WTC11 (cell line): ENCODE measurements at regions not wholly inside any gene's neighbourhood (a gene's known extent, or its start where the extent isn't known, plus 50 kb on each side); places are given as distances from the start of the nearest gene placed in this dataset.

Experiments
- ATAC-seq: fragments of 200-7000 bp; cut with Tn5 transposase; 2 replicates; pipeline ENCODE4 v1.10.0; 2021; ENCODE audit warnings: mild to moderate bottlenecking, moderate library complexity
- CTCF ChIA-PET: fragments of 300-600 bp; sonication (Branson Sonifier 250); formaldehyde crosslinking; loops from one replicate; lab custom pipeline; 2021; ENCODE audit warnings: antibody characterized with exemption; lab: Charles Lee
- POLR2A ChIA-PET: fragments of 350-600 bp; sonication (Branson Sonifier 250); formaldehyde crosslinking; loops from one replicate; lab custom pipeline; 2021; ENCODE audit warnings: antibody characterized with exemption; lab: Charles Lee
- DNase-seq: peaks from one replicate; pipeline ENCODE4 v3.0.0; 2021; ENCODE audit warnings: low spot score
- H3K27ac Mint-ChIP-seq: 2 replicates; pipeline ENCODE4 v1.8.0; 2021; ENCODE audit warnings: mixed read lengths
- H3K27me3 Mint-ChIP-seq: 2 replicates; pipeline ENCODE4 v1.8.0; 2021; ENCODE audit warnings: low read depth, mild to moderate bottlenecking, moderate library complexity, mixed read lengths
- H3K36me3 Mint-ChIP-seq: 2 replicates; pipeline ENCODE4 v1.8.0; 2021; ENCODE audit warnings: mixed read lengths
- H3K4me1 Mint-ChIP-seq: 2 replicates; pipeline ENCODE4 v1.8.0; 2022; ENCODE audit warnings: mixed read lengths
- H3K4me3 Mint-ChIP-seq: 2 replicates; pipeline ENCODE4 v1.8.0; 2021; ENCODE audit warnings: mild to moderate bottlenecking, moderate library complexity, mixed read lengths
- H3K9me3 Mint-ChIP-seq: 2 replicates; pipeline ENCODE4 v1.8.0; 2021; ENCODE audit warnings: mixed read lengths
- CREM ChIP-seq: sonication (generic); formaldehyde crosslinking; IDR thresholded peaks from 2 replicates; pipeline ENCODE4 v1.8.1; 2022; ENCODE audit warnings: mild to moderate bottlenecking, missing genetic modification reagents, moderate library complexity
- ELF4 ChIP-seq: sonication (generic); formaldehyde crosslinking; IDR thresholded peaks from 2 replicates; pipeline ENCODE4 v1.8.1; 2022; ENCODE audit warnings: low read depth, mild to moderate bottlenecking, moderate library complexity, missing genetic modification reagents
- ETV6 ChIP-seq: sonication (generic); formaldehyde crosslinking; IDR thresholded peaks from 2 replicates; pipeline ENCODE4 v1.8.1; 2022; ENCODE audit warnings: mild to moderate bottlenecking, missing genetic modification reagents
- JUN ChIP-seq: sonication (generic); formaldehyde crosslinking; IDR thresholded peaks from 2 replicates; pipeline ENCODE4 v1.8.0; 2023; ENCODE audit warnings: mild to moderate bottlenecking, missing genetic modification reagents
- NR3C1 ChIP-seq: sonication (generic); formaldehyde crosslinking; conservative IDR thresholded peaks from 2 replicates; pipeline ENCODE4 v1.8.1; 2023; ENCODE audit warnings: low read depth, mild to moderate bottlenecking, missing genetic modification reagents
- RELA ChIP-seq: sonication (generic); formaldehyde crosslinking; IDR thresholded peaks from 2 replicates; pipeline ENCODE4 v1.8.1; 2022; ENCODE audit warnings: missing genetic modification reagents, mild to moderate bottlenecking, borderline replicate concordance
- SMAD4 ChIP-seq: sonication (generic); formaldehyde crosslinking; IDR thresholded peaks from 2 replicates; pipeline ENCODE4 v1.8.0; 2022; ENCODE audit warnings: mild to moderate bottlenecking, missing genetic modification reagents
- STAT6 ChIP-seq: sonication (generic); formaldehyde crosslinking; conservative IDR thresholded peaks from 2 replicates; pipeline ENCODE4 v1.8.1; 2023; ENCODE audit warnings: mild to moderate bottlenecking, low read depth, missing genetic modification reagents, moderate library complexity
- TCF7 ChIP-seq: sonication (generic); formaldehyde crosslinking; IDR thresholded peaks from 2 replicates; pipeline ENCODE4 v1.8.0; 2022; ENCODE audit warnings: mild to moderate bottlenecking, low read depth, missing genetic modification reagents, moderate library complexity
- TEAD1 ChIP-seq: sonication (generic); formaldehyde crosslinking; IDR thresholded peaks from 2 replicates; pipeline ENCODE4 v1.8.0; 2022; ENCODE audit warnings: mild to moderate bottlenecking, missing genetic modification reagents
- TEAD4 ChIP-seq: sonication (generic); formaldehyde crosslinking; IDR thresholded peaks from 2 replicates; pipeline ENCODE4 v1.8.0; 2022; ENCODE audit warnings: mild to moderate bottlenecking, missing genetic modification reagents
- USF2 ChIP-seq: sonication (generic); formaldehyde crosslinking; IDR thresholded peaks from 2 replicates; pipeline ENCODE4 v1.8.1; 2023; ENCODE audit warnings: mild to moderate bottlenecking, missing genetic modification reagents, moderate library complexity
- ZBTB21 ChIP-seq: sonication (generic); formaldehyde crosslinking; IDR thresholded peaks from 2 replicates; pipeline ENCODE4 v1.8.1; 2023; ENCODE audit warnings: mild to moderate bottlenecking, missing genetic modification reagents, borderline replicate concordance
- ZMAT4 ChIP-seq: fragments of 250-450 bp; sonication (Bioruptor Pico); IDR thresholded peaks from 2 replicates; pipeline ENCODE4 v1.9.0; 2021; ENCODE audit warnings: mild to moderate bottlenecking
- TF ChIP-seq, protein P1 (sequence below): sonication (generic); formaldehyde crosslinking; IDR thresholded peaks from 2 replicates; pipeline ENCODE4 v1.8.1; 2023; ENCODE audit warnings: mild to moderate bottlenecking, moderate library complexity, missing genetic modification reagents
- TF ChIP-seq, protein P2 (sequence below): sonication (generic); formaldehyde crosslinking; IDR thresholded peaks from 2 replicates; pipeline ENCODE4 v1.8.0; 2022; ENCODE audit warnings: mild to moderate bottlenecking, missing genetic modification reagents
- TF ChIP-seq, protein P3 (sequence below): sonication (generic); formaldehyde crosslinking; IDR thresholded peaks from 2 replicates; pipeline ENCODE4 v1.8.1; 2023; ENCODE audit warnings: mild to moderate bottlenecking, missing genetic modification reagents

DNA sequence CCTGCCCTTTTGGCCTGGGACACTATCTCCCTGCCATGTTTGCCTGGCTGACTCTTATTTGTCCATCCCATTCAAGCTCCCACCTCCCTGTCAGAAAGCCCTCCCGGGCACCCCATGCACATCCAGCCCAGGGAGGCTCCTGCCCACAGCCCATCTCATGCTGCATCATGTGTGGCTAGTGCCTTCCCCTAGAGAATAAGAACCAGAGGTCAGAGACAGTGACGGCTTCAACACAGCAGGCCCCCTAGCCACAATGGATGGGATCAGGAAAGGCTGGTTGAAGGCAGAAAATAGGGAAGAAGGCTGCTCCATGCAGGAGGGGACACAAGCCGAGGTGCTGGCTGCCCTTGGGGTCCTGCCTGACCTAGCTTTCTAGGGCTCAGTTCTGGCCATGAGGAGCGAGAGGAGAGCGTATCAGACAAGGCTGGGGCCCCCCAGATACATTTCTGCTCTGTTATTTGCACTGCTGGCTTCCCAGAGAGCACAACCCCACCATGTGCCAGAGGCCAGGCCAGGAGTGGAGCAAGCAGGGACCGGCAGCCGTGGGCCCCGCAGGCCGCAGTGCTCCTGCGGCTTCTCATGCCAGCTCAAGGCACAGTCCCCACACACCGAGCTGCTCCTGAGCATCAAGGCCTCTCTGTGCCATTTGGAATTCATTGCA lies 161.1 kb upstream of the ZMIZ1 start:
- Mint-ChIP-seq H3K36me3 (no peaks in the 10 kb centered on the region), H3K27me3 (peaks cover 20% of the 10 kb centered on the region), H3K9me3 (no peaks in the 10 kb centered on the region), H3K27ac (no peak overlapping the region), H3K4me3 (no peak overlapping the region)
- peak; percentile 14; the same call in 1 of the 2 replicates for ATAC-seq
- POLR2A ChIA-PET: no interaction called here
- DNase-seq: no peak
- TF ChIP-seq SMAD4 (no peak), NR3C1 (CRISPR knock-in tag) (no peak), ETV6 (CRISPR knock-in tag) (no peak), TCF7 (CRISPR knock-in tag) (no peak), ELF4 (no peak), USF2 (CRISPR knock-in tag) (no peak), RELA (CRISPR knock-in tag) (no peak), ZBTB21 (CRISPR knock-in tag) (no peak), CREM (no peak), TEAD4 (no peak), STAT6 (no peak), TEAD1 (CRISPR knock-in tag) (no peak), ZMAT4 (CRISPR knock-in tag) (no peak), JUN (CRISPR knock-in tag) (no peak)
- TF ChIP-seq, protein P1, sequence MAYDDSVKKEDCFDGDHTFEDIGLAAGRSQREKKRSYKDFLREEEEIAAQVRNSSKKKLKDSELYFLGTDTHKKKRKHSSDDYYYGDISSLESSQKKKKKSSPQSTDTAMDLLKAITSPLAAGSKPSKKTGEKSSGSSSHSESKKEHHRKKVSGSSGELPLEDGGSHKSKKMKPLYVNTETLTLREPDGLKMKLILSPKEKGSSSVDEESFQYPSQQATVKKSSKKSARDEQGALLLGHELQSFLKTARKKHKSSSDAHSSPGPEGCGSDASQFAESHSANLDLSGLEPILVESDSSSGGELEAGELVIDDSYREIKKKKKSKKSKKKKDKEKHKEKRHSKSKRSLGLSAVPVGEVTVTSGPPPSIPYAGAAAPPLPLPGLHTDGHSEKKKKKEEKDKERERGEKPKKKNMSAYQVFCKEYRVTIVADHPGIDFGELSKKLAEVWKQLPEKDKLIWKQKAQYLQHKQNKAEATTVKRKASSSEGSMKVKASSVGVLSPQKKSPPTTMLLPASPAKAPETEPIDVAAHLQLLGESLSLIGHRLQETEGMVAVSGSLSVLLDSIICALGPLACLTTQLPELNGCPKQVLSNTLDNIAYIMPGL (CRISPR knock-in tag): no peak
- TF ChIP-seq, protein P2, sequence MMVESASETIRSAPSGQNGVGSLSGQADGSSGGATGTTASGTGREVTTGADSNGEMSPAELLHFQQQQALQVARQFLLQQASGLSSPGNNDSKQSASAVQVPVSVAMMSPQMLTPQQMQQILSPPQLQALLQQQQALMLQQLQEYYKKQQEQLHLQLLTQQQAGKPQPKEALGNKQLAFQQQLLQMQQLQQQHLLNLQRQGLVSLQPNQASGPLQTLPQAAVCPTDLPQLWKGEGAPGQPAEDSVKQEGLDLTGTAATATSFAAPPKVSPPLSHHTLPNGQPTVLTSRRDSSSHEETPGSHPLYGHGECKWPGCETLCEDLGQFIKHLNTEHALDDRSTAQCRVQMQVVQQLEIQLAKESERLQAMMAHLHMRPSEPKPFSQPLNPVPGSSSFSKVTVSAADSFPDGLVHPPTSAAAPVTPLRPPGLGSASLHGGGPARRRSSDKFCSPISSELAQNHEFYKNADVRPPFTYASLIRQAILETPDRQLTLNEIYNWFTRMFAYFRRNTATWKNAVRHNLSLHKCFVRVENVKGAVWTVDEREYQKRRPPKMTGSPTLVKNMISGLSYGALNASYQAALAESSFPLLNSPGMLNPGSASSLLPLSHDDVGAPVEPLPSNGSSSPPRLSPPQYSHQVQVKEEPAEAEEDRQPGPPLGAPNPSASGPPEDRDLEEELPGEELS (CRISPR knock-in tag): no peak
- TF ChIP-seq, protein P3, sequence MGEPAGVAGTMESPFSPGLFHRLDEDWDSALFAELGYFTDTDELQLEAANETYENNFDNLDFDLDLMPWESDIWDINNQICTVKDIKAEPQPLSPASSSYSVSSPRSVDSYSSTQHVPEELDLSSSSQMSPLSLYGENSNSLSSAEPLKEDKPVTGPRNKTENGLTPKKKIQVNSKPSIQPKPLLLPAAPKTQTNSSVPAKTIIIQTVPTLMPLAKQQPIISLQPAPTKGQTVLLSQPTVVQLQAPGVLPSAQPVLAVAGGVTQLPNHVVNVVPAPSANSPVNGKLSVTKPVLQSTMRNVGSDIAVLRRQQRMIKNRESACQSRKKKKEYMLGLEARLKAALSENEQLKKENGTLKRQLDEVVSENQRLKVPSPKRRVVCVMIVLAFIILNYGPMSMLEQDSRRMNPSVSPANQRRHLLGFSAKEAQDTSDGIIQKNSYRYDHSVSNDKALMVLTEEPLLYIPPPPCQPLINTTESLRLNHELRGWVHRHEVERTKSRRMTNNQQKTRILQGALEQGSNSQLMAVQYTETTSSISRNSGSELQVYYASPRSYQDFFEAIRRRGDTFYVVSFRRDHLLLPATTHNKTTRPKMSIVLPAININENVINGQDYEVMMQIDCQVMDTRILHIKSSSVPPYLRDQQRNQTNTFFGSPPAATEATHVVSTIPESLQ (CRISPR knock-in tag): no peak
- TF ChIP-seq, all 79 proteins: peak for 0
- CTCF ChIA-PET: no interaction called here
- H3K4me1 Mint-ChIP-seq: peaks cover 8% of the 10 kb centered on the region
